Activated CD8-positive, alpha-beta memory T cell treated with anti-CD3 and anti-CD28 coated beads, Interleukin-2, amount 50 U/mL, for 1 hour (primary cell): ENCODE measurements at regions not wholly inside any gene's neighbourhood (a gene's known extent, or its start where the extent isn't known, plus 50 kb on each side); places are given as distances from the start of the nearest gene placed in this dataset.

Source experiments
- DNase-seq: peaks from one replicate; pipeline ENCODE4 v3.0.0-alpha.2; 2020; ENCODE audit errors: extremely low read depth

- no peak for DNase-seq
Measured at GRCh38 chr14:71666571-71667145, 265.6 kb upstream of the RGS6 start.

DNA sequence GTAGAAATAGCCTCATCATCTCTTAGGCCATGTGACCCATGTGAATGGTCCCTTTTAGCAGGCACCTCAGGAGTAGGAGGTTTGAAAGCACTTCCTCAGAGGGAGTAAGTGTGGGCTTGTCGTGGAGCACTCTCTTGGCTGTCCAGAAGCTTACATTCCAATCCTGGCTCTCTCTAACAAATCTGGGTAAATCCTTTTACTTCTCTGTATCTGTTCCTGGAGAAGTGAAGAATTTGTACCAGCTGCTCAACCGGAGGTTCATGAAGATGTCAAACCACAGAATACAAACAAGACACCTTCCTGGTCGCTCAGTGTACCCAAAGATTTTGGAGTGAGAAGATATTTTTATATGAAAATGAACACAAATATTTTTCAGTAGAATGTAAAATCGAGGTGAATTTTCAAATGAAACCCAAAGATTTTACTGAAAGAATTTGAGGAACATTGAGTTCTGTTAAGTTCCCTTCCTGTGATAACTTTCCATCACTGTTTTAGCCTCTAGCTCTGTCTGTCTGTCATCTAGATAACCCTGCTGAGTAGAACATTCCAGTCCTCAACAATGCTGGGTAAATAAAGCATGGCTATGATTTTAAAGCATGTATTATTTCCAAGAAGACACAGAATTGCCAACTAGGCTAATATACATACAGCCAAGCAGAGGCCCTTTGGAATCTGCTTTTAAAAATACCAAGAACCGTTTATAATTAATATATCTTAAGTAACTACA lies 263.9 kb upstream of the RGS6 start:
- no peak for DNase-seq

- DNase-seq: no peak
Measured at GRCh38 chr14:71672596-71672995, 259.6 kb upstream of the RGS6 start.

DNA sequence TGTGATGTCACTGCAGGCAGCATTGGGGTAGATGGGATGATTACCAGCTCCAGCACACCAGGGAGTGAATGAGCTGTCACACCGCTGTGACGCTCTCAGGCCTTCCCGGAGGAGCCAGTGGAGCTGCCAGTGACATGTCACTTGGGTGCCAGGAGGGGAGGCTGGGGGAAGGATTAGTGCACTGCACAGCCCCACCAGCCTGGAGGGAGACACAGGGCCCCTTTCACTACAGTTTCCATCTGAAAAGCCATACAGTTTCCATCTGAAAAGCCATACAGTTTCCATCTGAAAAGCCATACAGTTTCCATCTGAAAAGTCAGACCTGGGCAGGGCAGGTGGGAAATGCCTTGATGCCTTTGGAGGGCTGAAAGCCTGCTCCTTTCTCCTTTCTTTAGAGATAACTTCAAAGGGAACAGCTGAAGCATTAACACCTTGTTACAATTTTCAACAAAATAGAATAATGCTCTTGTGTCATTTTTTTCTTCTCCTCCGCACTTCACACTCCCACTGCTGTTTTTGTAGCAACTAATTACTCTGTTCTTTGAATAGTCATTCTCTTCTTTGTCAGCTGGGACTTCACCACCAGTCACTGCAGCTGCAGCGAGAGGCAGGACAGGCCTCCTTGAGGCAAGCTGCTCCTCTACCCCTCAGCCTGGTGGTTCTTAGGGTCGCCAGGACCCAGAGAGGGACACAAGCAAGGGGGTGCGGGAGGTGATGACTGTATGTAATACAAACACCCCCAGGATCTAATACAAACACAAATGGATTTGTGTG lies 256.9 kb upstream of the RGS6 start:
- no peak for DNase-seq

GRCh38 chr14:71675900-71676287 lies 256.3 kb upstream of the RGS6 start:
- DNase-seq: no peak

DNA sequence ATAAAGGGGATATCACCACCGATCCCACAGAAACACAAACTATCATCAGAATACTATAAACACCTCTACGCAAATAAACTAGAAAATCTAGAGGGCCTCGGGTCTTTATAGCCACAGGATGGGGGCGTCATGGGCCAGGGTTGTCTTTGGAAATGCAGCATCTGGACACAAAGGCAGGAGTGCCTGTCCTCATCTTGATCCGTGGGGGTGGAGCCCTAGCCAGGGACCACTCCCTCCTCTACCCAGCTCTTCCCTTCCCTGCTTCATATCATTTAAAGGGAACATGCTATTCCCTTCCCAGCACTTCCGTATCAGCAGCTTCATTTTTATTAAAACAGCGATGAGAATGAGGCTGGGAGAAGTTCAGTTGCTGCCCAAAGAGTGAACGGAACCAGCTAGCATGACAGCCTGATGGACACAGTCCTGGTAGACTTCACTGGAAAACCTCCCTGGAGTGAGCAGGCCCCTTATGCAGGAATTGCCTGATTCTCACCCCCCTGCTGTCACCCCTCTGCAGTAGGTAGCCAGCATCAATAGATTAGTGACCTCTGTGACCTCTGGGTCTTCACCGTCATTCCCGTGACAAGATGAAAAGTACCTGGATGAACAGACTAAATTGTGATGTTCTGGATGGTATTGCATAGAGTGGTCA lies 251.4 kb upstream of the RGS6 start:
- DNase-seq: no peak

DNA sequence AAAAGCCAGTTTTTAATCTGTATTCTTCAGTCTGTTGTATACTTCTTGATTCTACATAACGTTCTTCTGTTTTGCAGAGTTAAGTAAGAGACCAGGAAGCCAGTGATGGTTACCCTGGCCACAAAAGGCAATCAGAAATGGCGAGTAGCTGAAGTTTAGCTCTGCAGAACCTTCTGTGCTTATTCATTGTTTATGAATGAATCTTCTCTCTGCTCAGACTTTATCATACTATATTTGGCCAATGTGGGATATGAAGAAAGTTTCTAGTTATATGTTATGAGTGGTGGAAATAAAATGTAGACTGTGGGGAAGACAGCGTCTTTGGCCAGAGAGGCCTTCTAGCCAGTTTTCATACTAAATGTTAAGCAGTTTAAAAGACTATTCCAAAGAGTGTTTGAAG lies 249.9 kb upstream of the RGS6 start:
- no peak for DNase-seq

- DNase-seq: no peak
Measured at GRCh38 chr14:71684323-71684722, 247.9 kb upstream of the RGS6 start.

- DNase-seq: no peak
Measured at GRCh38 chr14:71686677-71687076, 245.6 kb upstream of the RGS6 start.

DNA sequence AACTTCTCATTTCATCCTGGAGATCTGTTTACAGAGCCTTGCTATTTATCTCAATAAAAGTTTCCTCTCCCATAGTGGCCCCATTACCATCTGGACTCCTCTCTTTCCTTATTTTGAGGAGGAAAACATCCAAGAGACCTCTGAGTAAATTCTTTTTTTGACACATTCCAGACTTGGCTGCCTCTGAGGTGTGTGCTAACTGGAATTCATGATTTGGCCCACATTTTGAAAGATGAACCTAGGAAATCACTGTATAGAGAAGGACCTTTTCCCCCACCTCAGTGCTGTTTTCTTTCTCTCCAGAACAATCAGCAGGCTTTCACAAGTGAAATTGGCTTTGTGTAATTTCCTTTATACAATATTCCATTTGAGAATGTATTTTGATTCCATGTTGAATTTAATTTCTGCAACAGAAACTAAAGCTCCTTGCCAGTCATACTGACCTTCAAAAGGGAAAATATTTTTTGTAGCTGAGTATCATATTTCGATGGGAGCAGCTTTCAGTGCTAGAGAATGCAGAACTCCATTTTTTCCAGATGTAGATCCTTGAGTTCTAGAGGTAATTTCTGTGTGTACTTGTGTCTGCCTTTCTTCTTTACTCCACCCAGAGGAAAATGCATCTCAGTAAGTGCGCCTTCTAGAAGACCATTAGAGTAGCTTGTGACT lies 244.9 kb upstream of the RGS6 start:
- DNase-seq: no peak

GRCh38 chr14:71688576-71688975 lies 243.7 kb upstream of the RGS6 start:
- no peak for DNase-seq

DNA sequence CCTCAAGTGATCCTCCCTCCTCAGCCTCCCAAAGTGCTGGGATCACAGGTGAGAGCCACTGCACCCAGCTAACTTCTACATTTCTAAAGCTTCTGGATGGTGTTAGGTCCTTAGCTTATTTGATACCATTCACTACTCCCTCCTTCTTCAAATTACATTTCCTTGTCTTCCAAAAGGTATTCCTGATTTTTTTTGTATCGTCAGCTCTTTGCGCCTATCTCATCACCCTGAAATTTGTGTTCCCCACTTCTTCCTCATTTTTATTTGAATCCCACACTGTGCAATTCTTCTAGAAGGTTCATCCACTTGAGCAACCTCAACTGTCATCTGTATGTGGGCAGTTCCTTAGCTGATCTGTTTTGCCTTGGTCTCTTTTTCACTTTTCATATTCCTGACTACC lies 241.8 kb upstream of the RGS6 start:
- no peak for DNase-seq

GRCh38 chr14:71692496-71692895 lies 239.7 kb upstream of the RGS6 start:
- DNase-seq: no peak

DNA sequence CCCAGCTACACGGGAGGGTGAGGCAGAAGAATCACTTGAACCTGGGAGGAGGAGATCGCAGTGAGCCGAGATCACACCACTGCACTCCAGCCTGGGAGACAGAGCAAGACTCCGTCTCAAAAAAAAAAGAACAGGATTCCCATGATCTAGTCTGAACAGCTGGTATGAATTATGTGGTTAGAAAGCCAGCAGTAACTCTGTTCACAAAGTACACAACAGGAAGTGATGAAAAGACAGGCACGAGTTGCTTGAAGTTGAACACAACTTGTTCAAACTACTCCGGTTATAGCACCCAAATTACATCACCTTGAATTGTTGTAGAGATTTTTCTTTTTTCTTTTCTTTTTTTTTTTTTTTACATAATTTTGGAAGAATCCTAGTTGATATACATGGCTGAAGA lies 238.8 kb upstream of the RGS6 start:
- DNase-seq: no peak

GRCh38 chr14:71694591-71695530 lies 237.4 kb upstream of the RGS6 start:
- no peak for DNase-seq

DNA sequence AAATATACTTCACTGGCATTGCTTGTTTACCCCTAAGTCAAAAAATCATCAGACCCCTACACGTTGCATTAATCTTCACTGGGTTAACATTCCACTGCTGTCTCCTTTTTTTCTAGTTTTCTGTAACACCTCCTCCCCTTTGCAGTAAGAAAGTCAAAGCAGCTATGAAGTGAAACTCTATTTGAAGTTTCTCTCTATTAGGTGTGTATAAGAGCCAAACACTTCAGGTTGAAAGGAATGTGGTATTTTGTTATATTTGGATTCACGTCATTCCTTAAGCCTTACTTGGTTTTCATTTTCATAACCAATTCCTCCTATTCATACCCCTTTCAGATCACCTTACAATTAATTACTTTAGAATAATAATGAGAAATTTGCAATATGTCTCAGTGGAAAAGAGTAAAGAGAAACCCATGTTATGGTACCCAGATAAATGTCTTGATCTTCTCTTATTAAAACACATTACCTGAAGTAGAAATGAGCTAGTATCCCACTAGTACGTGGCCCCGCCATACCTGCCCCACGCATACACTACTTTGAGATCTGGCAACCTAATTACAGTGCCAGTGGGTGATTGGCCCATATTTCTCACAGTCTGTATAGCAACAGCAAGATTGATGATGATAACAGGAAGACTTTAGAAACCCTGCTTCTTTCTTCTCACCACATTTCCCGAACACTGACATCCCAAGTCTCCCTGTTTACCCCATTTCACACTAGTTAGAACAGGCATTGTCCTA lies 236.4 kb upstream of the RGS6 start:
- no peak for DNase-seq

DNA sequence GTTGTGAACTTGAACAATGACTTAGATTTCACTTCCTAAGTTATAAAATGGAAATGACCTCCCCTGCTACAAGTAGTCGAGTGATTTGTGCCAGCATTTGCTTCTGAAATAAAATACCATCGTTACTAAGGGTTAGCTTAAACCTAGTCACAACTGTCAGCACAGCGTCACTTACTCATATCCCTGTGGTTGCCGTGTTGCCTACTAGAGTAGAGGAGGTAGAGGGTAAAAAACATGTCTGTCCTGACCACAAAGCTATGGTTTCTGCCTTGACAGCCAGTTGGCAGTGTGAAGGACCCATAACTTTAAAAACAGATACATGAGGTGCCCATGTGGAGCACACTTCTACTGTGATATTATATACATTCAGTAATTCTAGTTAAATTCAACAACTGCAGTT lies 234.2 kb upstream of the RGS6 start:
- no peak for DNase-seq

- DNase-seq: no peak
Measured at GRCh38 chr14:71698673-71699072, 233.6 kb upstream of the RGS6 start.

DNA sequence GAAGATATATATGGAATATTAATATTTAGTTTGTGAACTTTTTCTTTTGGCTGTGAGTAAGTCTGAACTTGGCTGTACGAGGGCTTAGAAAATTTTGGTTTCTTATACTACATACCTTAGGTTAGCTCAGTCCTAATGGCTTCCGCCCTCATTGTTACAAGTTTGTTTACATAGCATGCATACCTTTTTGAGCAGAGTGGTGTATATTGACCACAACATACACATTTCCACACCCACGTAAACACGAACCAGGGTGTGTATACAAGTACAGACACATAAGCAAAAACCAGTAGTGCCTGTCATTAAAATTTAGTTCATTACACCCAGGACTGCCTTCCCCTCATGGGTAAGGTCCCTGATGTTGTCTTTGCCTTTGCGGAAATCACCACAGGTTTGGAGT lies 230.2 kb upstream of the RGS6 start:
- no peak for DNase-seq

DNA sequence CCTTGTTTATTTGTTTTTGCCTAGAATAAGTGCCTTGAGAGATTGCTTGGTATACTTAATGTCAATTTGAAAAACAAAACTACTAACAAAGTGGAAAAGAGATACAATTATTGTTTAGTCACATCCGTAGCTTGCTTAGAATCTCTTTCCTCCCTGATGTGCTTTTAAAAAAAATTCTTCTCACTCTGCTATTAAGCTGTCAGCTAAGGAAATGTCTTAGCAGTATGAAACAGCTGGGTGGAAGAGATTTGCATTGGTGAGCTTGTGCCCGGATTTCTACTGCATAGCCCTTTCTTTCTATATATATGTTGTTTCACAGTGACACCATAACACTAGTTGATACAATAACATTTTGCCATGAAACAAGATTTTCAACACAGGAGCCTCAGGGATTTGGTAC lies 229.4 kb upstream of the RGS6 start:
- no peak for DNase-seq
